Kidney epithelial cell (primary cell): ENCODE measurements at regions not wholly inside any gene's neighbourhood (a gene's known extent, or its start where the extent isn't known, plus 50 kb on each side); places are given as distances from the start of the nearest gene placed in this dataset.

Experiments used
- DNase-seq: peaks from one replicate; pipeline ENCODE4 v3.0.0-alpha.2; 2010; ENCODE audit warnings: low read depth
- H3K27me3 ChIP-seq: 2 replicates; pipeline ENCODE4 v1.6.0; 2011; ENCODE audit warnings: low read length; ENCODE audit not compliant: control insufficient read depth, insufficient read depth
- H3K36me3 ChIP-seq: 2 replicates; pipeline ENCODE4 v1.5.1; 2011; ENCODE audit warnings: low read length; ENCODE audit not compliant: control insufficient read depth, insufficient read depth
- H3K4me3 ChIP-seq: 2 replicates; pipeline ENCODE4 v1.5.1; 2011; ENCODE audit warnings: low read depth, mild to moderate bottlenecking, control low read depth, low read length
- CTCF ChIP-seq: IDR thresholded peaks from 2 replicates; pipeline ENCODE4 v1.5.1; 2011; ENCODE audit warnings: mild to moderate bottlenecking, moderate library complexity, low read length, control low read depth, inconsistent platforms; ENCODE audit not compliant: insufficient read depth, poor library complexity, severe bottlenecking

DNA sequence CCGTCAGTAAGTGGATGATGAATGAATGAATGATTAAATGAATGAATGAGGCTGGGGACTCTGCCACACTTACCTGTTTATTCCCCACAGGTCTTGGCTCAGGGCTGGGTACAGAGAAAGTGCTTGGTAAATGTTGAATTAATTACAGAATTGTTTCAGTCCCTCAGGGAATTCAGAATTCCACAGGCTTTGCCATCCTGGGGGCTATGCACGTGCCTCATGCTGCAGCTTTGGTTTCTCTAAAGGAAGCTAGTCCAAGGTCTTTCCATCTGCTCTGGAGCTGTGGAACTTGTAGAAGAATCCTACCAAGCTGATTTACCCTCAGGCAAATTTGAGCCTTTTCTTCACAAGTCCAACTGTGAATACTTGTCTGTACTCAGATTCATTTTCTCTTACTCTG is 376.8 kb upstream of the AJAP1 start:
- DNase-seq: no peak
- Histone ChIP-seq H3K36me3 (no peaks in the 10 kb centered on the region), H3K4me3 (no peak overlapping the region), H3K27me3 (no peaks in the 10 kb centered on the region)
- TF ChIP-seq CTCF: no peak

GRCh38 chr1:4284976-4285375 is 369.4 kb upstream of the AJAP1 start:
- H3K36me3 ChIP-seq: no peaks in the 10 kb centered on the region
- no peak for DNase-seq
- no peak for TF ChIP-seq CTCF

GRCh38 chr1:4292861-4293260 is 361.5 kb upstream of the AJAP1 start:
- H3K36me3 ChIP-seq: no peaks in the 10 kb centered on the region
- no peak overlapping the region for H3K4me3 ChIP-seq
- H3K27me3 ChIP-seq: no peaks in the 10 kb centered on the region
- DNase-seq: no peak
- no peak for TF ChIP-seq CTCF

More at GRCh38 chr1:4284976-4285375, 369.4 kb upstream of the AJAP1 start:
- Histone ChIP-seq H3K4me3 (no peak overlapping the region), H3K27me3 (no peaks in the 10 kb centered on the region)

GRCh38 chr1:4298361-4299083 is 355.9 kb upstream of the AJAP1 start:
- Histone ChIP-seq H3K4me3 (no peak overlapping the region), H3K27me3 (no peaks in the 10 kb centered on the region), H3K36me3 (no peaks in the 10 kb centered on the region)
- TF ChIP-seq CTCF: no peak
- DNase-seq: no peak

- DNase-seq: no peak
- no peaks in the 10 kb centered on the region for H3K36me3 ChIP-seq
- H3K4me3 ChIP-seq: no peak overlapping the region
- H3K27me3 ChIP-seq: no peaks in the 10 kb centered on the region
- no peak for TF ChIP-seq CTCF
Measured at GRCh38 chr1:4301007-4301406, 353.4 kb upstream of the AJAP1 start.

- no peaks in the 10 kb centered on the region for H3K27me3 ChIP-seq
Measured at GRCh38 chr1:4303303-4303702, 351.1 kb upstream of the AJAP1 start.

More at GRCh38 chr1:4303303-4303702, 351.1 kb upstream of the AJAP1 start:
- Histone ChIP-seq H3K36me3 (no peaks in the 10 kb centered on the region), H3K4me3 (no peak overlapping the region)
- DNase-seq: no peak
- no peak for TF ChIP-seq CTCF
